Endothelial cell of umbilical vein (primary cell): ENCODE measurements at regions not wholly inside any gene's neighbourhood (a gene's known extent, or its start where the extent isn't known, plus 50 kb on each side); places are given as distances from the start of the nearest gene placed in this dataset.

Experiments
- BruUV-seq: library from RNA; stranded (reverse); fragments of 400-500 nt; replicated peaks from 2 replicates; lab custom pipeline; 2021; lab: Mats Ljungman, UMichigan
- CTCF ChIA-PET: fragments of 300-600, 350-600 bp; sonication (Branson Sonifier 250); formaldehyde crosslinking; loops from one replicate; lab custom pipeline; 2021; ENCODE audit warnings: antibody characterized with exemption, inconsistent platforms; lab: Charles Lee
- POLR2A ChIA-PET: fragments of 300-600, 350-600 bp; sonication (Branson Sonifier 250); formaldehyde crosslinking; loops from one replicate; lab custom pipeline; 2021; ENCODE audit warnings: antibody characterized with exemption, inconsistent platforms; lab: Charles Lee
- DNase-seq: peaks from one replicate; pipeline ENCODE4 v3.0.0-alpha.2; 2011; ENCODE audit warnings: low read depth, low spot score
- FAIRE-seq: peaks from 2 replicates; lab custom pipeline; 2011; peaks lifted over from hg19 to GRCh38; lab: Jason Lieb, UNC
- H2AFZ ChIP-seq: 2 replicates; pipeline ENCODE4 v1.6.0; 2012; ENCODE audit warnings: low read depth, low read length, control low read depth, inconsistent platforms
- H3K27ac ChIP-seq: 2 replicates; pipeline ENCODE4 v1.5.1; 2011; ENCODE audit warnings: low read depth, mild to moderate bottlenecking, control low read depth, low read length, moderate library complexity; ENCODE audit not compliant: insufficient read depth
- H3K27me3 ChIP-seq, 2 experiments: 2 replicates each; pipeline versions ENCODE4 v1.6.0 to v1.6.1; 2011; ENCODE audit warnings: low read length in 2 of 2, mixed read lengths in 1 of 2; ENCODE audit not compliant: control insufficient read depth in 2 of 2, insufficient read depth in 2 of 2
- H3K36me3 ChIP-seq, 2 experiments: 2 replicates in 1 of 2; 3 replicates in 1 of 2; pipeline ENCODE4 v1.5.1; 2011; ENCODE audit warnings: low read length in 2 of 2, mild to moderate bottlenecking in 1 of 2, moderate library complexity in 1 of 2; ENCODE audit not compliant: control insufficient read depth in 2 of 2, insufficient read depth in 2 of 2; ENCODE audit errors: extremely low read depth in 1 of 2
- H3K4me1 ChIP-seq: 3 replicates; pipeline ENCODE4 v1.5.1; 2011; ENCODE audit warnings: mild to moderate bottlenecking, low read length; ENCODE audit not compliant: control insufficient read depth, insufficient read depth; ENCODE audit errors: extremely low read depth
- H3K4me2 ChIP-seq: 2 replicates; pipeline ENCODE4 v1.6.1; 2011; ENCODE audit warnings: low read length, control low read depth, mixed read lengths; ENCODE audit not compliant: insufficient read depth
- H3K4me3 ChIP-seq, 3 experiments: fragments of 200-600 bp in 1 of 3; sonication (generic), shearing (Covaris generic) in 1 of 3; replicated peaks in 1 of 3; 2 replicates each; pipeline ENCODE4 v1.5.1; 2011 to 2016; ENCODE audit warnings: control low read depth in 3 of 3, low read length in 3 of 3, mild to moderate bottlenecking in 2 of 3, inconsistent platforms in 1 of 3, low read depth in 1 of 3, moderate library complexity in 1 of 3; ENCODE audit not compliant: insufficient read depth in 1 of 3
- H3K79me2 ChIP-seq: 2 replicates; pipeline ENCODE4 v1.6.0; 2012; ENCODE audit warnings: low read length, inconsistent platforms; ENCODE audit not compliant: control insufficient read depth, insufficient read depth
- H3K9ac ChIP-seq: replicated peaks from 2 replicates; pipeline ENCODE3; 2011; ENCODE audit warnings: low read length, control low read depth; ENCODE audit not compliant: insufficient read depth; ENCODE audit errors: extremely low read depth
- H3K9me1 ChIP-seq: replicated peaks from 3 replicates; pipeline ENCODE4 v1.6.0; 2011; ENCODE audit warnings: mild to moderate bottlenecking, low read length; ENCODE audit not compliant: control insufficient read depth, insufficient read depth; ENCODE audit errors: extremely low read depth
- H3K9me3 ChIP-seq: replicated peaks from 2 replicates; pipeline ENCODE4 v1.5.1; 2012; ENCODE audit warnings: low read length, inconsistent platforms; ENCODE audit not compliant: control insufficient read depth, insufficient read depth
- H4K20me1 ChIP-seq: replicated peaks from 2 replicates; pipeline ENCODE3; 2011; ENCODE audit warnings: mild to moderate bottlenecking, low read length; ENCODE audit not compliant: control insufficient read depth, insufficient read depth; ENCODE audit errors: extremely low read depth
- EZH2 ChIP-seq: IDR thresholded peaks from 2 replicates; pipeline ENCODE4 v1.6.1; 2012; ENCODE audit warnings: borderline replicate concordance, low read depth, mild to moderate bottlenecking, moderate library complexity, low read length, inconsistent platforms; ENCODE audit not compliant: severe bottlenecking
- FOS ChIP-seq: IDR thresholded peaks from 2 replicates; pipeline ENCODE4 v1.6.1; 2011; ENCODE audit warnings: mild to moderate bottlenecking, low read length, moderate library complexity, borderline replicate concordance; ENCODE audit not compliant: insufficient read depth
- GATA2 ChIP-seq: IDR thresholded peaks from 2 replicates; pipeline ENCODE4 v1.7.0; 2011; ENCODE audit warnings: low read depth, mild to moderate bottlenecking, moderate library complexity, mixed read lengths, low read length; ENCODE audit not compliant: insufficient read length, insufficient read depth
- JUN ChIP-seq: IDR thresholded peaks from 2 replicates; pipeline ENCODE4 v1.6.1; 2011; ENCODE audit warnings: borderline replicate concordance, low read depth; ENCODE audit not compliant: insufficient read length, insufficient read depth
- MYC ChIP-seq: IDR thresholded peaks from one replicate; pipeline ENCODE4 v1.6.1; 2011; ENCODE audit warnings: mild to moderate bottlenecking, low read depth, low read length
- POLR2A ChIP-seq: IDR thresholded peaks from 2 replicates; pipeline ENCODE4 v1.6.1; 2012; ENCODE audit warnings: low read depth, mild to moderate bottlenecking, control low read depth, low read length
- POLR2AphosphoS5 ChIP-seq: IDR thresholded peaks from 2 replicates; pipeline ENCODE4 v1.6.1; 2012; ENCODE audit warnings: low read depth, mild to moderate bottlenecking, control low read depth, low read length, moderate library complexity; ENCODE audit not compliant: insufficient read depth
- dilution Hi-C: fragments of 300-500 bp; cut with MboI; formaldehyde crosslinking; loops from one replicate; pipeline ENCODE4 v1.15.0; 2019; ENCODE audit warnings: low sequenced_read_pairs; ENCODE audit not compliant: extremely low pct_ligation_motif_present
- intact Hi-C: fragments of 100-400 bp; cut with micrococcal nuclease; formaldehyde crosslinking; loops from one replicate; pipeline ENCODE4 v1.10.0; 2022
- TF ChIP-seq, protein P1 (sequence below): IDR thresholded peaks from 2 replicates; pipeline ENCODE4 v1.6.1; 2011; ENCODE audit not compliant: insufficient read depth, insufficient read length
- TF ChIP-seq, protein P2 (sequence below), 2 donors: IDR thresholded peaks; 1 replicate in 1 of 2; 2 replicates in 1 of 2; pipeline ENCODE4 v1.5.1; 2011; ENCODE audit warnings: low read length in 2 of 2, mild to moderate bottlenecking in 2 of 2, moderate library complexity in 2 of 2, control low read depth in 1 of 2, inconsistent platforms in 1 of 2, low read depth in 1 of 2; ENCODE audit not compliant: insufficient read depth in 1 of 2; ENCODE audit errors: extremely low read depth in 1 of 2

DNA sequence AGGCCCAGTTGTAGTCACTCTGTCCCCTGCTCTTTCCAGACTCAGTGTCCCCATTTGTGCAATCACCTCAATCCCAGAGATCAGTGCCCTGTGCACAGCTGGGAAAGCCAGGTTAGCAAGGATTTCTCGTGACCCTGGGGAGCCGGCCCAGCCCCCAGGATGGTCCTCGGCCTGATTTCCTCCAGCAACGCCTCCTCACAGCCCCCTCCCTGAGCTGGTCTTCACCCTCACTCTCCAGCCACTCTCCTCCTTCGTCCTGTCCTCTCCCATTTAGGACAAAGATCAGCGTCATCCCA is 194.8 kb upstream of the C14orf180 start:
- CTCF ChIA-PET: no interaction called here
- no peak for DNase-seq
- BruUV-seq: no TSS peak
- H2AFZ ChIP-seq: no peak overlapping the region
- POLR2A ChIA-PET: no interaction called here
- peaks cover 0 to 14% of the 10 kb centered on the region in 2 experiments for H3K27me3 ChIP-seq
- H3K36me3 ChIP-seq: no peaks in the 10 kb centered on the region
- H3K4me3 ChIP-seq: no peak overlapping the region
- H3K4me1 ChIP-seq: no peaks in the 10 kb centered on the region
- no peak overlapping the region for H3K27ac ChIP-seq
- H3K79me2 ChIP-seq: no peaks in the 10 kb centered on the region
- no peaks in the 10 kb centered on the region for H4K20me1 ChIP-seq
- H3K9me1 ChIP-seq: no peaks in the 10 kb centered on the region
- FAIRE-seq: no peak
- H3K9ac ChIP-seq: no peak overlapping the region
- TF ChIP-seq POLR2A (no peak), POLR2AphosphoS5 (no peak), MYC (no peak), EZH2 (no peak), FOS (no peak), JUN (no peak), GATA2 (no peak)
- TF ChIP-seq, protein P1, sequence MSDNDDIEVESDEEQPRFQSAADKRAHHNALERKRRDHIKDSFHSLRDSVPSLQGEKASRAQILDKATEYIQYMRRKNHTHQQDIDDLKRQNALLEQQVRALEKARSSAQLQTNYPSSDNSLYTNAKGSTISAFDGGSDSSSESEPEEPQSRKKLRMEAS: no peak
- TF ChIP-seq, protein P2, sequence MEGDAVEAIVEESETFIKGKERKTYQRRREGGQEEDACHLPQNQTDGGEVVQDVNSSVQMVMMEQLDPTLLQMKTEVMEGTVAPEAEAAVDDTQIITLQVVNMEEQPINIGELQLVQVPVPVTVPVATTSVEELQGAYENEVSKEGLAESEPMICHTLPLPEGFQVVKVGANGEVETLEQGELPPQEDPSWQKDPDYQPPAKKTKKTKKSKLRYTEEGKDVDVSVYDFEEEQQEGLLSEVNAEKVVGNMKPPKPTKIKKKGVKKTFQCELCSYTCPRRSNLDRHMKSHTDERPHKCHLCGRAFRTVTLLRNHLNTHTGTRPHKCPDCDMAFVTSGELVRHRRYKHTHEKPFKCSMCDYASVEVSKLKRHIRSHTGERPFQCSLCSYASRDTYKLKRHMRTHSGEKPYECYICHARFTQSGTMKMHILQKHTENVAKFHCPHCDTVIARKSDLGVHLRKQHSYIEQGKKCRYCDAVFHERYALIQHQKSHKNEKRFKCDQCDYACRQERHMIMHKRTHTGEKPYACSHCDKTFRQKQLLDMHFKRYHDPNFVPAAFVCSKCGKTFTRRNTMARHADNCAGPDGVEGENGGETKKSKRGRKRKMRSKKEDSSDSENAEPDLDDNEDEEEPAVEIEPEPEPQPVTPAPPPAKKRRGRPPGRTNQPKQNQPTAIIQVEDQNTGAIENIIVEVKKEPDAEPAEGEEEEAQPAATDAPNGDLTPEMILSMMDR (IDR thresholded peaks at IDR 0.05; ENCODE audit: extremely low read depth in 1 of 2, insufficient read depth in 1 of 2, low read depth in 1 of 2, low read length in 2 of 2): no peak
- H3K4me2 ChIP-seq: no peak overlapping the region
- dilution Hi-C loops (no loop called here), intact Hi-C loops (no loop called here)
- no peaks in the 10 kb centered on the region for H3K9me3 ChIP-seq
